Natural killer cell (primary cell): ENCODE measurements at regions not wholly inside any gene's neighbourhood (a gene's known extent, or its start where the extent isn't known, plus 50 kb on each side); places are given as distances from the start of the nearest gene placed in this dataset.

ENCODE experiments used
- ATAC-seq, 3 donors: fragments of 150-1000 bp in 2 of 3; fragments of 200-7000 bp in 1 of 3; cut with Tn5 transposase; 1 replicate in 1 of 3; 2 replicates in 2 of 3; pipeline ENCODE4 v1.10.0; 2021; ENCODE audit warnings: mild to moderate bottlenecking in 2 of 3, moderate library complexity in 2 of 3
- DNase-seq, 2 donors: peaks; one replicate each; pipeline versions ENCODE4 v3.0.0 to v3.0.0-alpha.2; 2013 to 2021; ENCODE audit warnings: mixed read lengths in 1 of 2
- H3K27ac ChIP-seq: one replicate; pipeline ENCODE4 v1.5.1; 2013; ENCODE audit warnings: mild to moderate bottlenecking, low read length
- H3K27me3 ChIP-seq: one replicate; pipeline ENCODE4 v1.6.1; 2013; ENCODE audit warnings: low read length; ENCODE audit not compliant: control insufficient read depth, insufficient read depth
- H3K36me3 ChIP-seq: one replicate; pipeline ENCODE4 v1.6.1; 2013; ENCODE audit warnings: low read length; ENCODE audit not compliant: control insufficient read depth, insufficient read depth
- H3K4me1 ChIP-seq: one replicate; pipeline ENCODE4 v1.6.1; 2013; ENCODE audit warnings: low read length; ENCODE audit not compliant: control insufficient read depth, insufficient read depth
- H3K4me3 ChIP-seq: one replicate; pipeline ENCODE4 v1.5.1; 2013; ENCODE audit warnings: low read length
- H3K9me3 ChIP-seq: one replicate; pipeline ENCODE4 v1.6.1; 2013; ENCODE audit warnings: low read length; ENCODE audit not compliant: control insufficient read depth, insufficient read depth
- H3K27ac Mint-ChIP-seq, 2 donors: one replicate each; pipeline ENCODE4 v1.8.0; 2022; ENCODE audit warnings: mild to moderate bottlenecking in 2 of 2, mixed read lengths in 2 of 2, moderate library complexity in 1 of 2
- H3K27me3 Mint-ChIP-seq, 2 donors: one replicate each; pipeline ENCODE4 v1.8.0; 2022; ENCODE audit warnings: low read depth in 2 of 2, mixed read lengths in 2 of 2
- H3K36me3 Mint-ChIP-seq: one replicate; pipeline ENCODE4 v1.8.0; 2022; ENCODE audit warnings: mixed read lengths
- H3K4me1 Mint-ChIP-seq, 2 donors: one replicate each; pipeline ENCODE4 v1.8.0; 2022; ENCODE audit warnings: mixed read lengths in 2 of 2
- H3K4me3 Mint-ChIP-seq: one replicate; pipeline ENCODE4 v1.8.0; 2022; ENCODE audit warnings: mild to moderate bottlenecking, moderate library complexity, mixed read lengths
- H3K9me3 Mint-ChIP-seq, 2 donors: one replicate each; pipeline ENCODE4 v1.8.0; 2022; ENCODE audit warnings: mixed read lengths in 2 of 2
- WGBS: methylation state at CpG from one replicate; pipeline ENCODE4 v1.1.7; 2013; ENCODE audit warnings: missing lambda C conversion rate; ENCODE audit not compliant: insufficient coverage; 5-methylcytosine and 5-hydroxymethylcytosine counted together
- intact Hi-C: fragments of 100-400 bp; cut with micrococcal nuclease; formaldehyde crosslinking; loops from one replicate; pipeline ENCODE4 v1.14.2; 2022
- TF ChIP-seq, protein P1 (sequence below): fragments of 200-600 bp; IDR thresholded peaks from one replicate; pipeline ENCODE4 v1.8.0; 2022; ENCODE audit warnings: antibody characterized with exemption

DNA sequence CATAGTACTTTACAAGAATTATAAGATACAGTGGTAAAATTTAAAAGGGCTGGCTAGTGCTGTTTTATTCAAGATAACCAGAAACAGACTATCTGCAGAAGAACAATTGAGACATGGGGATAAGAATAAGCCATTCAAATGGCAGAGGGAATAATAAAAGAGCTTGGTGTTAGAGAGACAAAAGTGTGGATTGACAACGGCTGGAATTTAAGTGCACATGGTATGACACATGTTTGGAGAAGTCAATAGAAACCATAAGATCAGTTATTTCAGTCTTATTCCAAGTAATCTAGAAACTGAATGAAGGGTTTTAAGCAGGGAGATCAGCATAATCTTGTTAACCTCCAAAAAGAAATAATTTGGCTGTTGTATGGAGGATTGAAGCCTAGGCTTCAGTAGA, 1205.5 kb upstream of the CITED2 start:
- DNase-seq = no peak
- ATAC-seq = no peak
- no peaks in the 10 kb centered on the region for H3K36me3 ChIP-seq
- H3K27ac ChIP-seq = no peak overlapping the region
- H3K27ac Mint-ChIP-seq = no peak overlapping the region
- H3K4me1 ChIP-seq = no peaks in the 10 kb centered on the region
- no peaks in the 10 kb centered on the region for H3K27me3 Mint-ChIP-seq
- H3K27me3 ChIP-seq = no peaks in the 10 kb centered on the region
- H3K9me3 Mint-ChIP-seq = peaks cover 6 to 21% of the 10 kb centered on the region in 2 donors
- no peak overlapping the region for H3K4me3 Mint-ChIP-seq
- TF ChIP-seq, protein P1, sequence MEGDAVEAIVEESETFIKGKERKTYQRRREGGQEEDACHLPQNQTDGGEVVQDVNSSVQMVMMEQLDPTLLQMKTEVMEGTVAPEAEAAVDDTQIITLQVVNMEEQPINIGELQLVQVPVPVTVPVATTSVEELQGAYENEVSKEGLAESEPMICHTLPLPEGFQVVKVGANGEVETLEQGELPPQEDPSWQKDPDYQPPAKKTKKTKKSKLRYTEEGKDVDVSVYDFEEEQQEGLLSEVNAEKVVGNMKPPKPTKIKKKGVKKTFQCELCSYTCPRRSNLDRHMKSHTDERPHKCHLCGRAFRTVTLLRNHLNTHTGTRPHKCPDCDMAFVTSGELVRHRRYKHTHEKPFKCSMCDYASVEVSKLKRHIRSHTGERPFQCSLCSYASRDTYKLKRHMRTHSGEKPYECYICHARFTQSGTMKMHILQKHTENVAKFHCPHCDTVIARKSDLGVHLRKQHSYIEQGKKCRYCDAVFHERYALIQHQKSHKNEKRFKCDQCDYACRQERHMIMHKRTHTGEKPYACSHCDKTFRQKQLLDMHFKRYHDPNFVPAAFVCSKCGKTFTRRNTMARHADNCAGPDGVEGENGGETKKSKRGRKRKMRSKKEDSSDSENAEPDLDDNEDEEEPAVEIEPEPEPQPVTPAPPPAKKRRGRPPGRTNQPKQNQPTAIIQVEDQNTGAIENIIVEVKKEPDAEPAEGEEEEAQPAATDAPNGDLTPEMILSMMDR = no peak
- H3K4me1 Mint-ChIP-seq = no peaks in the 10 kb centered on the region
- no peaks in the 10 kb centered on the region for H3K36me3 Mint-ChIP-seq
- H3K4me3 ChIP-seq = no peak overlapping the region
- intact Hi-C loops = no loop called here
- WGBS = 75% methylated on average over 1 of the region's 1 CpG
- H3K9me3 ChIP-seq = no peaks in the 10 kb centered on the region

DNA sequence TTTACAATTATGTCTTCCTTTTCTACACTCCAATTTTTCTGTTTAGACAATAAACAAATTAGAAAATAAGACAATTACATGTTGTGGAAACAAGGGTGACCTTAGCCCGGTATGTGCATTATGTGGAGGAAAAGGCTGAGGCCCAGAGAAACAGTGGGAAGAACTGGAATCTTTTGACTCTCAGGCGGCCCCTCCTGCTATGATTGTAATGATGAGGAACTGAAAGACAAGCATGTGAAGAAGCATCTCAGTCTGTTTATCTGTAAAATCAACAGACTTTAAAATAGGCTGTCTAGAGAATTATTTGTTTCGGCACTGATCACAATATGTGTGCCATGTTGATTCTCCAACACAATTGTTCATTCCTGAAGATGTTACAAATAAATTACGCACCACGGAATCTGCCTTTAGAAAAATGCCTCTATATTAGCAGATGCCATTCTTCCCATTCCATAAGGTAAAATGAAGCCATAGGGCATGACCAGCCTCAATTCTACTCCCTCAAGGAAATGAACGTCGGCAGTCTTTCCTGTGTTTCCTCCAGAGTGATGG, 1201.6 kb upstream of the CITED2 start:
- H3K4me3 ChIP-seq = no peak overlapping the region
- no peaks in the 10 kb centered on the region for H3K36me3 ChIP-seq
- no peak overlapping the region for H3K4me3 Mint-ChIP-seq
- peaks cover 6 to 14% of the 10 kb centered on the region in 2 donors for H3K9me3 Mint-ChIP-seq
- ATAC-seq (no peak), DNase-seq (no peak)
- H3K27ac ChIP-seq = no peak overlapping the region
- 87% methylated on average over 5 of the region's 7 CpGs for WGBS
- no peaks in the 10 kb centered on the region for H3K9me3 ChIP-seq
- no peaks in the 10 kb centered on the region for H3K36me3 Mint-ChIP-seq
- no peaks in the 10 kb centered on the region for H3K4me1 Mint-ChIP-seq
- H3K27me3 Mint-ChIP-seq = no peaks in the 10 kb centered on the region
- intact Hi-C loops = no loop called here
- TF ChIP-seq, protein P1 = no peak
- no peak overlapping the region for H3K27ac Mint-ChIP-seq
- H3K27me3 ChIP-seq = no peaks in the 10 kb centered on the region
- no peaks in the 10 kb centered on the region for H3K4me1 ChIP-seq

DNA sequence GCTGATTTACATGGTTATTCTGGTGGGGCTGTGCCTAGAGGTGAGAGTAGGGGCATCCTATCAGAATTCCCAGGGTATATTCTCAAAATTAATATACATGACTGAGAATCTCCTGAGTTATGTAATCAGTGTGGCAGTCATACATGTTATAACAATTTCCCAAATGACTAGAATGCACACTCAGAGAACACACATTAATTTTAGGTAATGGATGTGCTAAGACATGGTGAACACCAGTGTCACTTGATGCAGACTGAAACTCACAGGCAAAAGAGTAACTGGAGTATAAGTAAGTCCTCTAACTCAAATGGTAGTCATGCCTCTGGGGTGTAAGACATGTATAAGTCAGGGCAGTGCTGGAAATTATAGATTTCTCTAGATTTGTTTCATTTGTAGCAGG, 1198.4 kb upstream of the CITED2 start:
- Mint-ChIP-seq H3K27me3 (no peaks in the 10 kb centered on the region), H3K27ac (no peak overlapping the region), H3K36me3 (no peaks in the 10 kb centered on the region), H3K9me3 (peaks cover 2% of the 10 kb centered on the region in 2 donors), H3K4me3 (no peak overlapping the region), H3K4me1 (no peaks in the 10 kb centered on the region)
- DNase-seq (no peak), ATAC-seq (no peak)
- H3K9me3 ChIP-seq = no peaks in the 10 kb centered on the region
- TF ChIP-seq, protein P1 = no peak
- no peak overlapping the region for H3K4me3 ChIP-seq
- intact Hi-C loops = no loop called here
- no peaks in the 10 kb centered on the region for H3K36me3 ChIP-seq
- H3K27me3 ChIP-seq = no peaks in the 10 kb centered on the region
- no peak overlapping the region for H3K27ac ChIP-seq
- H3K4me1 ChIP-seq = no peaks in the 10 kb centered on the region

DNA sequence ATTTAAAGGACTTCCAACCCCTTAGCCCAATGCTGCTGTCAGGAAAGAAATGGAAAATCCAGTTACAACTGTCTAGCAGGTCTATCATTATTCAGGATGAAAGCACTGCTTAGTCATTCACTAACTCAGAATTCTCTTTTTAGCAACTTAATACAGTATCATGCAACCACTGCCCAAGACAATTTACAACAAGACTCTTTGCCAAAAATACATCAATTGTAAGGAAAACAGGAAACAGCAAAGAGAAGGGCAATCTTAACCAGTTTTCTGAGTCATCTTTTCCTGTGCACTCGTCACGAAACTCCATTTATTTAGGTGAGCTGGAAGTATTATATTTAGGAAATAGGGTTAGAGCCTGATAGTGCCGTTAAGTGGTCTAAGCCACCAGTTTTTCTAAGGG, 1197.7 kb upstream of the CITED2 start:
- TF ChIP-seq, protein P1 = no peak
- no peak for ATAC-seq
- no peaks in the 10 kb centered on the region for H3K9me3 ChIP-seq
- intact Hi-C loops = no loop called here
- Mint-ChIP-seq H3K9me3 (peaks cover 2 to 4% of the 10 kb centered on the region in 2 donors), H3K36me3 (no peaks in the 10 kb centered on the region), H3K4me1 (no peaks in the 10 kb centered on the region), H3K27ac (no peak overlapping the region), H3K27me3 (no peaks in the 10 kb centered on the region), H3K4me3 (no peak overlapping the region)
- no peaks in the 10 kb centered on the region for H3K4me1 ChIP-seq
- no peaks in the 10 kb centered on the region for H3K36me3 ChIP-seq
- no peak for DNase-seq
- H3K27ac ChIP-seq = no peak overlapping the region
- WGBS = 28% methylated on average over 3 of the region's 3 CpGs
- H3K27me3 ChIP-seq = no peaks in the 10 kb centered on the region
- no peak overlapping the region for H3K4me3 ChIP-seq
